Frontal cortex (tissue), 3 donors: ENCODE measurements at regions not wholly inside any gene's neighbourhood (a gene's known extent, or its start where the extent isn't known, plus 50 kb on each side); places are given as distances from the start of the nearest gene placed in this dataset.
"Not testable (repeated sequence)": the region's sequence is repeated elsewhere in the genome, so short reads cannot be mapped to it uniquely, and the experiment has no call there.

ENCODE experiments used
- DNase-seq, 2 donors: peaks; one replicate each; pipeline ENCODE4 v3.0.0; 2012; ENCODE audit warnings: low spot score in 2 of 2
- FAIRE-seq: peaks from 2 replicates; lab custom pipeline; 2012; peaks lifted over from hg19 to GRCh38; lab: Jason Lieb, UNC
- donor health status: control.
- donor health status: control.
- donor health status: control.

- not testable (repeated sequence) for FAIRE-seq, DNase-seq
Measured at GRCh38 chrX:96597847-96598246, 86.8 kb upstream of the DIAPH2 start.

GRCh38 chrX:96611619-96612362 is 72.9 kb upstream of the DIAPH2 start:
- FAIRE-seq (no peak), DNase-seq (no peak)

- no peak for DNase-seq
- no peak for FAIRE-seq
Measured at GRCh38 chrX:96615448-96615847, 69.2 kb upstream of the DIAPH2 start.

DNA sequence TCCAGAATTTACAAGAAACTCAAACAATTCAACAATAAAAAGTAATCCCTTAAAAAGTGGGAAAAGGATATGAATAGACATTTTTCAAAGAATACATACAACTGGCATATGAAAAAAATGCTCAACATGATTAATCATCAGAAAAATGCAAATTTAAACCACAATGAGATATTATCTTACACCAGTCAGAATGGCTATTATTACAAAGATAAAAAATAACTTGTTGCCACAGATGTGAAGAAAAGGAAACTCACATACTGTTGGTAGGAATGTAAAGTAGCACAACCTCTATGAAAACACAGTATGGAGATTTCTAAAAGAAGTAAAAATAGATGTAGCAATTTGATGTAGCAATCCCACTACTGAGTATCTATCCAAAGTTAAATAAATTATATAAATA is 65.1 kb upstream of the DIAPH2 start:
- no peak for FAIRE-seq
- no peak for DNase-seq

GRCh38 chrX:96621811-96622210 is 62.8 kb upstream of the DIAPH2 start:
- DNase-seq (no peak), FAIRE-seq (no peak)
